ENCODE measurements at regions not wholly inside any gene's neighbourhood (a gene's known extent, or its start where the extent isn't known, plus 50 kb on each side); places are given as distances from the start of the nearest gene placed in this dataset.

DNA sequence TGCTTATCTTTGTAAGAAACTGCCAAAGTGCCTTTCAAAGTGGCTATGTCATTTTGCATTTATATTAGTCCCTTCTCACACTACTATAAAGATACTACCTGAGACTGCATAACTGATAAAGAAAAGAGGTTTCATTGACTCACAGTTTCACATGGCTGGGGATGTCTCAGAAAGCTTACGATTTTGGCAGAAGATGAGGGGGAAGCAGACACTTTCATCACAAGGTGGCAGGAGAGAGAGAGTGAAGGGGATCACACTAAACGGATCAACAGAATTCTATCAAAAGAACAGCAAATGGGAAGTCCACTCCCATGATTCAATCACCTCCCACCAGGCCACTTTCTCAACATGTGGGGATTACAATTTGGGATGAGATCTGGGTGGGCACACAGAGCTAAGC, 1352.0 kb upstream of the B3GALT2 start:
- no peak for DNase-seq (ENCODE audit: low spot score in 2 of 2)
- Histone ChIP-seq H3K27me3 (no peaks in the 10 kb centered on the region), H3K36me3 (no peaks in the 10 kb centered on the region), H3K9me3 (no peaks in the 10 kb centered on the region), H3K4me3 (no peak overlapping the region), H3K27ac (no peak overlapping the region), H3K4me1 (no peaks in the 10 kb centered on the region)
- no peak for TF ChIP-seq POLR2AphosphoS5 (IDR thresholded peaks at IDR 0.05)
- TF ChIP-seq EP300 (IDR thresholded peaks at IDR 0.05) = no peak
- TF ChIP-seq POLR2A (IDR thresholded peaks at IDR 0.05) = no peak
- TF ChIP-seq, protein P1, sequence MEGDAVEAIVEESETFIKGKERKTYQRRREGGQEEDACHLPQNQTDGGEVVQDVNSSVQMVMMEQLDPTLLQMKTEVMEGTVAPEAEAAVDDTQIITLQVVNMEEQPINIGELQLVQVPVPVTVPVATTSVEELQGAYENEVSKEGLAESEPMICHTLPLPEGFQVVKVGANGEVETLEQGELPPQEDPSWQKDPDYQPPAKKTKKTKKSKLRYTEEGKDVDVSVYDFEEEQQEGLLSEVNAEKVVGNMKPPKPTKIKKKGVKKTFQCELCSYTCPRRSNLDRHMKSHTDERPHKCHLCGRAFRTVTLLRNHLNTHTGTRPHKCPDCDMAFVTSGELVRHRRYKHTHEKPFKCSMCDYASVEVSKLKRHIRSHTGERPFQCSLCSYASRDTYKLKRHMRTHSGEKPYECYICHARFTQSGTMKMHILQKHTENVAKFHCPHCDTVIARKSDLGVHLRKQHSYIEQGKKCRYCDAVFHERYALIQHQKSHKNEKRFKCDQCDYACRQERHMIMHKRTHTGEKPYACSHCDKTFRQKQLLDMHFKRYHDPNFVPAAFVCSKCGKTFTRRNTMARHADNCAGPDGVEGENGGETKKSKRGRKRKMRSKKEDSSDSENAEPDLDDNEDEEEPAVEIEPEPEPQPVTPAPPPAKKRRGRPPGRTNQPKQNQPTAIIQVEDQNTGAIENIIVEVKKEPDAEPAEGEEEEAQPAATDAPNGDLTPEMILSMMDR (IDR thresholded peaks at IDR 0.05) = no peak
- WGBS = 51% methylated on average over 2 of the region's 2 CpGs

DNA sequence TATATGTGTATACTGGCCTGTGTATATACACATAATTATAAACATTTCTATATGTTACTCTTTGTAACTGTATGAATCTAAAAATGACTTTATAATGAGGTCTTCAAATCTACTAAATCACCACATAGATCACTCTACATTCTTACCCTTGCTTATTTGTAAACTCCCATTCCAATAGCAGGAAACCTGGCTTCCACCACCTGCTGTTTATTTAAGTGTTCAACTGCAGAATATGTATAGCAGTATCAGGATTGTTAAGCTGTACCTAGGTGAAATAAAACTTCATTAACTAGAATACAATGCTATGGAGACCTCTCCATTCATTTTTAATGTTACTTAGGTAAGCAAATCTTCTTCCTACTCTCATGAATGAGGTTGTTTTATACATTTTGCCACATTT, 1351.1 kb upstream of the B3GALT2 start:
- no peak overlapping the region for H3K27ac ChIP-seq
- no peak for TF ChIP-seq POLR2A (IDR thresholded peaks at IDR 0.05)
- no peak for TF ChIP-seq EP300 (IDR thresholded peaks at IDR 0.05)
- TF ChIP-seq, protein P1 (IDR thresholded peaks at IDR 0.05) = no peak
- no peak for TF ChIP-seq POLR2AphosphoS5 (IDR thresholded peaks at IDR 0.05)
- H3K36me3 ChIP-seq = no peaks in the 10 kb centered on the region
- H3K4me3 ChIP-seq = no peak overlapping the region
- H3K27me3 ChIP-seq = no peaks in the 10 kb centered on the region
- DNase-seq (ENCODE audit: low spot score in 2 of 2) = no peak
- no peaks in the 10 kb centered on the region for H3K9me3 ChIP-seq
- H3K4me1 ChIP-seq = no peaks in the 10 kb centered on the region

GRCh38 chr1:194535369-194535768, 1349.0 kb upstream of the B3GALT2 start:
- H3K27ac ChIP-seq = no peak overlapping the region
- H3K4me3 ChIP-seq = no peak overlapping the region
- H3K36me3 ChIP-seq = no peaks in the 10 kb centered on the region
- no peaks in the 10 kb centered on the region for H3K9me3 ChIP-seq
- no peak for DNase-seq (ENCODE audit: low spot score in 2 of 2)
- no peaks in the 10 kb centered on the region for H3K4me1 ChIP-seq
- TF ChIP-seq POLR2AphosphoS5 (IDR thresholded peaks at IDR 0.05) = no peak
- no peak for TF ChIP-seq POLR2A (IDR thresholded peaks at IDR 0.05)
- H3K27me3 ChIP-seq = no peaks in the 10 kb centered on the region
- 7% methylated on average over 6 of the region's 6 CpGs for WGBS

DNA sequence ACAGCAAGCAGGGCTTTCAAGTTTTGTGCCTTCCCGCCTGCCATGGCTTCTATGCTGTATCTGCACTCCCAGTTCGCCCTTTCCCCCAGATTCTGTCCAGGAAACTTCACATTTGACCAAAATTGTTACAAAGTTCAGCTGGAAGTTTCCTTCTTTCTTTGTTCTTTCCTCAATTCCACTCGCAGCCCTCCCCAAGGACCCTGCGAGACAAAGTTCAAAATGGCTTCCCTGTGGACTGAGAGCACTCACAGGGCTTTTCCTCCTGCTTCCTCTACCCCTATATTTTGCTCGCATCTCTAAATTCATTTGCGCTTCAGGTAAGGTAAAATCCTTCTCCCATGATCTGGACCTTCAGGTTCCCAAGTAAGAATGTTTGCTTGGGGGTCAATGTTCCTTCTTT, 1348.4 kb upstream of the B3GALT2 start:
- Histone ChIP-seq H3K27me3 (no peaks in the 10 kb centered on the region), H3K27ac (no peak overlapping the region), H3K4me3 (no peak overlapping the region), H3K36me3 (no peaks in the 10 kb centered on the region), H3K4me1 (no peaks in the 10 kb centered on the region), H3K9me3 (no peaks in the 10 kb centered on the region)
- WGBS = 70% methylated on average over 6 of the region's 6 CpGs
- no peak for TF ChIP-seq POLR2A (IDR thresholded peaks at IDR 0.05)
- no peak for TF ChIP-seq POLR2AphosphoS5 (IDR thresholded peaks at IDR 0.05)
- TF ChIP-seq, protein P1 (IDR thresholded peaks at IDR 0.05) = no peak
- no peak for TF ChIP-seq EP300 (IDR thresholded peaks at IDR 0.05)
- DNase-seq (ENCODE audit: low spot score in 2 of 2) = no peak

- TF ChIP-seq, protein P1 (IDR thresholded peaks at IDR 0.05) = no peak
- TF ChIP-seq POLR2A (IDR thresholded peaks at IDR 0.05) = no peak
- no peak for TF ChIP-seq EP300 (IDR thresholded peaks at IDR 0.05)
- no peak for TF ChIP-seq POLR2AphosphoS5 (IDR thresholded peaks at IDR 0.05)
- no peaks in the 10 kb centered on the region for H3K36me3 ChIP-seq
- WGBS = 90% methylated on average over 2 of the region's 2 CpGs
- no peaks in the 10 kb centered on the region for H3K27me3 ChIP-seq
- H3K4me3 ChIP-seq = no peak overlapping the region
- H3K27ac ChIP-seq = no peak overlapping the region
- H3K4me1 ChIP-seq = no peaks in the 10 kb centered on the region
- DNase-seq (ENCODE audit: low spot score in 2 of 2) = no peak
- H3K9me3 ChIP-seq = no peaks in the 10 kb centered on the region
Observed at GRCh38 chr1:194533641-194534040, 1347.2 kb upstream of the B3GALT2 start.

DNA sequence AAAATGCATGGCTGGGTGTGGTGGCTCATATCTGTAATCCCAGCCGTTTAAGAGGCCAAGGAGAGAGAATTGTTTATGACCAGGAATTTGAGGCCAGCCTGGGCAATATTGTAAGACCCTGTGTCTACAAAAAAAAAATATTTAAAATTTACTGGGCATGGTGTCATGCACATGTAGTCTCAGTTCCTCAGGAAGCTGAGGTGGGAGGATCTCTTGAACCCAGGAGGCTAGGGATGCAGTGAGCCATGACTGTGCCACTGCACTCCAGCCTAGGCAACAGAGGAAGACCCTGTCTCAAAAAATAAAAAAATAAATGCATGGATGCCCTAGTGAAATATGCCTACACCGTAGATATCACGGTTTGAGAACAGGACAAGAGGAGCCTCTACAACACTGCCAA, 1331.2 kb upstream of the B3GALT2 start:
- H3K4me3 ChIP-seq = no peak overlapping the region
- no peaks in the 10 kb centered on the region for H3K36me3 ChIP-seq
- H3K27me3 ChIP-seq = no peaks in the 10 kb centered on the region
- no peak for DNase-seq (ENCODE audit: low spot score in 2 of 2)
- 77% methylated on average over 3 of the region's 3 CpGs for WGBS
- H3K9me3 ChIP-seq = no peaks in the 10 kb centered on the region
- no peaks in the 10 kb centered on the region for H3K4me1 ChIP-seq
- TF ChIP-seq, protein P1 (IDR thresholded peaks at IDR 0.05) = no peak
- TF ChIP-seq POLR2A (IDR thresholded peaks at IDR 0.05) (no peak), EP300 (IDR thresholded peaks at IDR 0.05) (no peak), POLR2AphosphoS5 (IDR thresholded peaks at IDR 0.05) (no peak)
- no peak overlapping the region for H3K27ac ChIP-seq
